ENCODE measurements at regions not wholly inside any gene's neighbourhood (a gene's known extent, or its start where the extent isn't known, plus 50 kb on each side); places are given as distances from the start of the nearest gene placed in this dataset.

GRCh38 chr4:170425040-170425439 lies 335.3 kb upstream of the AADAT start:
- no peak for DNase-seq
- Histone ChIP-seq H3K27ac (no peak overlapping the region), H3K9me3 (peaks cover 0 to 9% (median 4%) of the 10 kb centered on the region in 4 donors), H3K36me3 (no peaks in the 10 kb centered on the region), H3K27me3 (no peaks in the 10 kb centered on the region), H3K4me3 (no peak overlapping the region), H3K4me1 (no peaks in the 10 kb centered on the region)
- TF ChIP-seq POLR2AphosphoS5 (IDR thresholded peaks at IDR 0.05), result no peak
- TF ChIP-seq POLR2A (IDR thresholded peaks at IDR 0.05), result no peak
- no peak for TF ChIP-seq EP300 (IDR thresholded peaks at IDR 0.05)
- TF ChIP-seq CTCF (IDR thresholded peaks at IDR 0.05), result no peak
- WGBS, 5 donors, result 61 to 84% (median 79%) methylated on average over 1 of the region's 1 CpG
- intact Hi-C loops (cut with DNase I; ENCODE audit: low total_unique reads), result no loop called here

GRCh38 chr4:170423137-170423536 lies 333.4 kb upstream of the AADAT start:
- H3K4me1 ChIP-seq, result no peaks in the 10 kb centered on the region
- no peaks in the 10 kb centered on the region for H3K27me3 ChIP-seq
- no peak overlapping the region for H3K27ac ChIP-seq
- no peak for DNase-seq
- intact Hi-C loops (cut with DNase I; ENCODE audit: low total_unique reads), result no loop called here
- no peak overlapping the region for H3K4me3 ChIP-seq
- H3K9me3 ChIP-seq, result peaks cover 0 to 15% (median 5%) of the 10 kb centered on the region in 4 donors
- no peaks in the 10 kb centered on the region for H3K36me3 ChIP-seq
- TF ChIP-seq POLR2AphosphoS5 (IDR thresholded peaks at IDR 0.05) (no peak), CTCF (IDR thresholded peaks at IDR 0.05) (no peak), POLR2A (IDR thresholded peaks at IDR 0.05) (no peak), EP300 (IDR thresholded peaks at IDR 0.05) (no peak)
- 51 to 78% (median 69%) methylated on average over 1 of the region's 1 CpG for WGBS, 5 donors

GRCh38 chr4:170420255-170420693 lies 330.5 kb upstream of the AADAT start:
- no peaks in the 10 kb centered on the region for H3K27me3 ChIP-seq
- peaks cover 0 to 16% (median 5%) of the 10 kb centered on the region in 4 donors for H3K9me3 ChIP-seq
- TF ChIP-seq CTCF (IDR thresholded peaks at IDR 0.05) (no peak), POLR2AphosphoS5 (IDR thresholded peaks at IDR 0.05) (no peak), EP300 (IDR thresholded peaks at IDR 0.05) (no peak), POLR2A (IDR thresholded peaks at IDR 0.05) (no peak)
- H3K27ac ChIP-seq, result no peak overlapping the region
- intact Hi-C loops (cut with DNase I; ENCODE audit: low total_unique reads), result no loop called here
- H3K4me1 ChIP-seq, result no peaks in the 10 kb centered on the region
- no peaks in the 10 kb centered on the region for H3K36me3 ChIP-seq
- no peak overlapping the region for H3K4me3 ChIP-seq
- WGBS, 5 donors, result 27 to 55% (median 29%) methylated on average over 7 of the region's 7 CpGs
- peak in 1 of 2 donors; percentile 22 for DNase-seq

GRCh38 chr4:170414961-170415360 lies 325.2 kb upstream of the AADAT start:
- intact Hi-C loops (cut with DNase I; ENCODE audit: low total_unique reads), result no loop called here
- 73 to 80% (median 76%) methylated on average over 4 of the region's 4 CpGs for WGBS, 5 donors
- no peak overlapping the region for H3K4me3 ChIP-seq
- H3K9me3 ChIP-seq, result peaks cover 0 to 14% (median 3%) of the 10 kb centered on the region in 4 donors
- H3K4me1 ChIP-seq, result no peaks in the 10 kb centered on the region
- H3K36me3 ChIP-seq, result no peaks in the 10 kb centered on the region
- DNase-seq, result no peak
- TF ChIP-seq EP300 (IDR thresholded peaks at IDR 0.05) (no peak), POLR2AphosphoS5 (IDR thresholded peaks at IDR 0.05) (no peak), POLR2A (IDR thresholded peaks at IDR 0.05) (no peak), CTCF (IDR thresholded peaks at IDR 0.05) (no peak)
- H3K27me3 ChIP-seq, result no peaks in the 10 kb centered on the region
- H3K27ac ChIP-seq, result no peak overlapping the region
